OCI-LY7 (cell line): ENCODE measurements at regions not wholly inside any gene's neighbourhood (a gene's known extent, or its start where the extent isn't known, plus 50 kb on each side); places are given as distances from the start of the nearest gene placed in this dataset.

ENCODE experiments used
- BruUV-seq: library from RNA; stranded (reverse); fragments of 400-500 nt; replicated peaks from 2 replicates; lab custom pipeline; 2021; lab: Mats Ljungman, UMichigan
- CTCF ChIA-PET: fragments of 300-600 bp; sonication (Branson Sonifier 250); formaldehyde crosslinking; loops from one replicate; lab custom pipeline; 2022; ENCODE audit warnings: antibody characterized with exemption; ENCODE audit not compliant: unreplicated experiment; lab: Charles Lee
- POLR2A ChIA-PET: fragments of 300-600 bp; sonication (Branson Sonifier 250); formaldehyde crosslinking; loops from one replicate; lab custom pipeline; 2022; ENCODE audit warnings: antibody characterized with exemption; lab: Charles Lee
- DNase-seq: peaks from one replicate; pipeline ENCODE4 v3.0.0-alpha.2; 2015; ENCODE audit warnings: low spot score
- H2AFZ ChIP-seq: fragments of 200-600 bp; sonication (generic), shearing (Covaris generic); 2 replicates; pipeline ENCODE4 v1.6.1; 2014; ENCODE audit warnings: mild to moderate bottlenecking, antibody characterized with exemption, low read length, moderate library complexity
- H3K27ac ChIP-seq: fragments of 200-600 bp; sonication (generic); 2 replicates; pipeline ENCODE4 v1.5.1; 2014; ENCODE audit warnings: mixed run types, low read depth, mild to moderate bottlenecking, moderate library complexity, low read length, inconsistent platforms; ENCODE audit not compliant: poor library complexity, severe bottlenecking
- H3K36me3 ChIP-seq: fragments of 200-600 bp; sonication (generic); 2 replicates; pipeline ENCODE4 v1.6.1; 2014; ENCODE audit warnings: mild to moderate bottlenecking, antibody characterized with exemption, low read length, moderate library complexity, mixed read lengths; ENCODE audit not compliant: insufficient read depth
- H3K4me1 ChIP-seq: fragments of 200-600 bp; sonication (generic); 2 replicates; pipeline ENCODE4 v1.5.1; 2014; ENCODE audit warnings: mild to moderate bottlenecking, low read length; ENCODE audit not compliant: insufficient read depth, poor library complexity, severe bottlenecking
- H3K4me2 ChIP-seq: fragments of 200-600 bp; sonication (generic); 2 replicates; pipeline ENCODE4 v1.6.1; 2014; ENCODE audit warnings: mild to moderate bottlenecking, low read length
- H3K4me3 ChIP-seq: fragments of 200-600 bp; sonication (generic); 2 replicates; pipeline ENCODE4 v1.5.1; 2014; ENCODE audit warnings: mild to moderate bottlenecking, low read depth, low read length; ENCODE audit not compliant: poor library complexity, severe bottlenecking
- H3K79me2 ChIP-seq: fragments of 200-600 bp; sonication (generic); 2 replicates; pipeline ENCODE4 v1.6.1; 2016; ENCODE audit warnings: low read depth, mild to moderate bottlenecking, low read length, moderate library complexity, mixed read lengths; ENCODE audit not compliant: insufficient read depth
- H3K9me2 ChIP-seq: fragments of 200-600 bp; sonication (generic); 2 replicates; pipeline ENCODE4 v1.6.1; 2016; ENCODE audit warnings: mild to moderate bottlenecking, low read length, mixed read lengths; ENCODE audit not compliant: insufficient read depth
- H3K9me3 ChIP-seq: fragments of 200-600 bp; sonication (generic); 2 replicates; pipeline ENCODE4 v1.6.1; 2014; ENCODE audit warnings: mild to moderate bottlenecking, mixed run types, low read length, mixed read lengths
- H4K20me1 ChIP-seq: fragments of 200-600 bp; sonication (generic); 2 replicates; pipeline ENCODE4 v1.6.1; 2014; ENCODE audit warnings: mild to moderate bottlenecking, antibody characterized with exemption, low read length, moderate library complexity, mixed read lengths; ENCODE audit not compliant: insufficient read depth
- CTCF ChIP-seq: fragments of 200-600 bp; sonication (generic); conservative IDR thresholded peaks from 2 replicates; pipeline ENCODE4 v1.5.1; 2014; ENCODE audit warnings: mild to moderate bottlenecking, antibody characterized with exemption, low read length, moderate library complexity, mixed read lengths
- EZH2phosphoT487 ChIP-seq: fragments of 200-600 bp; sonication (generic); IDR thresholded peaks from 2 replicates; pipeline ENCODE4 v1.6.1; 2018; ENCODE audit warnings: low read depth, borderline replicate concordance, mild to moderate bottlenecking, mixed run types, antibody characterized with exemption, low read length, moderate library complexity, mixed read lengths
- intact Hi-C: fragments of 100-400 bp; cut with micrococcal nuclease; formaldehyde crosslinking; loops from one replicate; pipeline ENCODE4 v1.10.0; 2022; ENCODE audit not compliant: unreplicated experiment

GRCh38 chr9:110081395-110081794 is 126.6 kb downstream of the C9orf152 start:
- H2AFZ ChIP-seq = no peak overlapping the region
- no peak overlapping the region for H3K27ac ChIP-seq
- H3K36me3 ChIP-seq = peaks cover 52% of the 10 kb centered on the region
- no peak overlapping the region for H3K4me2 ChIP-seq
- ChIA-PET CTCF (no interaction called here), POLR2A (no interaction called here)
- H3K4me3 ChIP-seq = no peak overlapping the region
- no peaks in the 10 kb centered on the region for H3K9me2 ChIP-seq
- intact Hi-C loops = no loop called here
- TF ChIP-seq EZH2phosphoT487 (no peak), CTCF (no peak)
- no peak for DNase-seq
- H3K4me1 ChIP-seq = peaks cover 8% of the 10 kb centered on the region
- H4K20me1 ChIP-seq = no peaks in the 10 kb centered on the region
- H3K79me2 ChIP-seq = peaks cover 93% of the 10 kb centered on the region
- BruUV-seq = no TSS peak
- no peaks in the 10 kb centered on the region for H3K9me3 ChIP-seq

- TF ChIP-seq EZH2phosphoT487 (no peak), CTCF (no peak)
- CTCF ChIA-PET = no interaction called here
- Histone ChIP-seq H3K4me2 (no peak overlapping the region), H3K4me3 (no peak overlapping the region), H3K27ac (no peak overlapping the region), H3K9me3 (no peaks in the 10 kb centered on the region), H3K79me2 (peaks cover 93% of the 10 kb centered on the region), H3K4me1 (peaks cover 17% of the 10 kb centered on the region), H4K20me1 (no peaks in the 10 kb centered on the region), H3K36me3 (peaks cover 63% of the 10 kb centered on the region), H2AFZ (no peak overlapping the region), H3K9me2 (no peaks in the 10 kb centered on the region)
- intact Hi-C loops = no loop called here
- no TSS peak for BruUV-seq
- POLR2A ChIA-PET = interaction anchor here (0.6 kb wide), 1 partner anchor 32 kb away, joined by 4 read pairs; no protein-coding TSS in a partner anchor
- DNase-seq = no peak
Measured at GRCh38 chr9:110083866-110084265, 124.1 kb downstream of the C9orf152 start.

- no peak for TF ChIP-seq EZH2phosphoT487
- no peak for TF ChIP-seq CTCF
- Histone ChIP-seq H3K4me1 (peaks cover 34% of the 10 kb centered on the region), H3K36me3 (peaks cover 61% of the 10 kb centered on the region), H3K4me2 (no peak overlapping the region), H3K27ac (no peak overlapping the region), H3K79me2 (peaks cover 95% of the 10 kb centered on the region), H3K4me3 (no peak overlapping the region), H3K9me3 (no peaks in the 10 kb centered on the region), H2AFZ (no peak overlapping the region), H3K9me2 (no peaks in the 10 kb centered on the region), H4K20me1 (0 out of 2 replicates have a peak, but pooled peaks cover 4% of the 10 kb centered on the region)
- intact Hi-C loops = no loop called here
- CTCF ChIA-PET = no interaction called here
- DNase-seq = no peak
- POLR2A ChIA-PET = interaction anchor here (1.1 kb wide), 1 partner anchor 11 kb away, joined by 3 read pairs; no protein-coding TSS in a partner anchor
- BruUV-seq = no TSS peak
Measured at GRCh38 chr9:110086537-110086936, 121.4 kb downstream of the C9orf152 start.
